ENCODE measurements at regions not wholly inside any gene's neighbourhood (a gene's known extent, or its start where the extent isn't known, plus 50 kb on each side); places are given as distances from the start of the nearest gene placed in this dataset.
A peak's percentile ranks its signal among the peaks of the same experiment; 100 is the strongest.

- Histone ChIP-seq H3K4me1 (ENCODE audit: low read depth) (no peaks in the 10 kb centered on the region), H3K9me3 (no peaks in the 10 kb centered on the region), H3K36me3 (ENCODE audit: low read depth) (no peaks in the 10 kb centered on the region), H3K4me3 (no peak overlapping the region)
- no peak for ATAC-seq
- no peak for DNase-seq
- TF ChIP-seq, protein P1, sequence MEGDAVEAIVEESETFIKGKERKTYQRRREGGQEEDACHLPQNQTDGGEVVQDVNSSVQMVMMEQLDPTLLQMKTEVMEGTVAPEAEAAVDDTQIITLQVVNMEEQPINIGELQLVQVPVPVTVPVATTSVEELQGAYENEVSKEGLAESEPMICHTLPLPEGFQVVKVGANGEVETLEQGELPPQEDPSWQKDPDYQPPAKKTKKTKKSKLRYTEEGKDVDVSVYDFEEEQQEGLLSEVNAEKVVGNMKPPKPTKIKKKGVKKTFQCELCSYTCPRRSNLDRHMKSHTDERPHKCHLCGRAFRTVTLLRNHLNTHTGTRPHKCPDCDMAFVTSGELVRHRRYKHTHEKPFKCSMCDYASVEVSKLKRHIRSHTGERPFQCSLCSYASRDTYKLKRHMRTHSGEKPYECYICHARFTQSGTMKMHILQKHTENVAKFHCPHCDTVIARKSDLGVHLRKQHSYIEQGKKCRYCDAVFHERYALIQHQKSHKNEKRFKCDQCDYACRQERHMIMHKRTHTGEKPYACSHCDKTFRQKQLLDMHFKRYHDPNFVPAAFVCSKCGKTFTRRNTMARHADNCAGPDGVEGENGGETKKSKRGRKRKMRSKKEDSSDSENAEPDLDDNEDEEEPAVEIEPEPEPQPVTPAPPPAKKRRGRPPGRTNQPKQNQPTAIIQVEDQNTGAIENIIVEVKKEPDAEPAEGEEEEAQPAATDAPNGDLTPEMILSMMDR (IDR thresholded peaks at IDR 0.05) = no peak
- intact Hi-C loops (cut with DNase I, micrococcal nuclease) = no loop called here
Observed at GRCh38 chr5:72760259-72760658, 56.2 kb upstream of the TNPO1 start.

DNA sequence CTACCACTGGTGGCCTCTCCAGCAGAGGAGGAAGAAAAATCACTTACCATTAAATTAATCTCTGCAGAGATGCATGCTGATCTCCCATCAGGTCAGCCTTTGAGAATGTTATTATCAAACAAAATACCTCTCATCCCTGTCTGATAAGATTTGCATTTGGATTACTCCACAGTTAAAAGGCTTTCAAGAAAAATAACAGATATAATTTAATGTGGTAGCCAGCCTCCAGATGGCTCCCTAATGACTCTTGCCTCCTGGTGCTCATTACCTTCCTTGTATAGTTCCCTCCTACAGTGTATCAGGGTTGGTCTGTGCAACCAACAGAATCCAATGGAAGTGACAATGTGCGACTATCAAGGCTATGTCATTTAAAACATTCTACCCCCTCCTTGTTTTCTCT lies 63.6 kb upstream of the TNPO1 start:
- ATAC-seq (peak; percentile 25), DNase-seq (no peak)
- intact Hi-C loops (cut with DNase I, micrococcal nuclease) = no loop called here

GRCh38 chr5:72749362-72749997 lies 67.0 kb upstream of the TNPO1 start:
- H3K36me3 ChIP-seq (ENCODE audit: low read depth) = no peaks in the 10 kb centered on the region
- no peak overlapping the region for H3K4me3 ChIP-seq
- TF ChIP-seq, protein P1 (IDR thresholded peaks at IDR 0.05) = no peak
- intact Hi-C loops (cut with DNase I, micrococcal nuclease) = no loop called here
- H3K4me1 ChIP-seq (ENCODE audit: low read depth) = no peaks in the 10 kb centered on the region
- H3K9me3 ChIP-seq = no peaks in the 10 kb centered on the region
- no peak for DNase-seq
- ATAC-seq = no peak

More for the DNA sequence above, 63.6 kb upstream of the TNPO1 start:
- no peaks in the 10 kb centered on the region for H3K36me3 ChIP-seq (ENCODE audit: low read depth)
- H3K9me3 ChIP-seq = no peaks in the 10 kb centered on the region
- TF ChIP-seq, protein P1 (IDR thresholded peaks at IDR 0.05) = no peak
- H3K4me3 ChIP-seq = no peak overlapping the region
- no peaks in the 10 kb centered on the region for H3K4me1 ChIP-seq (ENCODE audit: low read depth)

DNA sequence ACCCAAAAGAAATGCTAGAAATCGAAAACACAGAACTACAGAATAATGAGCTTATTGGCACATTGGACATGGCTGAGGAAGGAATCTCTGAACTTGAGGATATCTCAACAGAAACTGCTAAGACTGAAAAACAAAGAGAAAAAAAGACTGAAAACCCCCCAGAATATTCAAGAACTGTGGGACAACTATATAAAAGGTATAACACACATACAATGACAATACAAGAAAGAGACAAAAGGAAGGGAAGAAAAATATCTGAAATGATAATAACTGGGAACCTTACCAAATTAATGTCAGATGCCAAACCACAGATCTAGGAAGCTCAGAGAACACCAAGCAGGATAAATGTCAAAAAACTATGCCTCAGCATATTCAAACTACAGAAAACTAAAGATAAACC lies 68.6 kb upstream of the TNPO1 start:
- ATAC-seq (no peak), DNase-seq (no peak)
- Histone ChIP-seq H3K36me3 (ENCODE audit: low read depth) (no peaks in the 10 kb centered on the region), H3K4me1 (ENCODE audit: low read depth) (no peaks in the 10 kb centered on the region), H3K4me3 (no peak overlapping the region), H3K9me3 (no peaks in the 10 kb centered on the region)
- TF ChIP-seq, protein P1 (IDR thresholded peaks at IDR 0.05) = no peak
- intact Hi-C loops (cut with DNase I, micrococcal nuclease) = no loop called here

DNA sequence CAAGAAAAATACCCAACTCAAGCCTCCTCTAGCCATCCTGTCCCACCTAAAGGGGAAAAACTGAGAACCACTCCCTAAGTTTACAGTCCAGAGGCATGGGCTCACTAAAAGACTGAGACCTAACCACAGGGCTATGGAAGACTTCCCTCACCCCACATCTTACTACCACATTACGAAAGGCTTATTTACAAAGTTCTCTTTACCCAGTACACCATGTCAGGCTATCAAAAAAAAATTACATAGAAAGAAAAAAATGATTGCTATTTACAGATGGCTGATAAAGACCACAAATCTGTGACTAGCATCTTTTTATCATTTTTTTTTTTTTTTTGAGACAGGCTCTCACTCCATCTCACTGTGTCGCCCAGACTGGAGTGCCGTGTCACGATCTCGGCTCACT lies 69.7 kb upstream of the TNPO1 start:
- H3K4me1 ChIP-seq (ENCODE audit: low read depth) = no peaks in the 10 kb centered on the region
- no peak for DNase-seq
- intact Hi-C loops (cut with DNase I, micrococcal nuclease) = no loop called here
- H3K36me3 ChIP-seq (ENCODE audit: low read depth) = no peaks in the 10 kb centered on the region
- ATAC-seq = no peak
- no peaks in the 10 kb centered on the region for H3K9me3 ChIP-seq
- H3K4me3 ChIP-seq = no peak overlapping the region
- TF ChIP-seq, protein P1 (IDR thresholded peaks at IDR 0.05) = no peak

GRCh38 chr5:72744136-72744535 lies 72.3 kb upstream of the TNPO1 start:
- ATAC-seq = no peak

More at GRCh38 chr5:72744136-72744535, 72.3 kb upstream of the TNPO1 start:
- intact Hi-C loops (cut with DNase I, micrococcal nuclease) = no loop called here
- no peaks in the 10 kb centered on the region for H3K4me1 ChIP-seq (ENCODE audit: low read depth)
- TF ChIP-seq, protein P1 (IDR thresholded peaks at IDR 0.05) = no peak
- H3K9me3 ChIP-seq = no peaks in the 10 kb centered on the region
- H3K36me3 ChIP-seq (ENCODE audit: low read depth) = no peaks in the 10 kb centered on the region
- no peak overlapping the region for H3K4me3 ChIP-seq
- no peak for DNase-seq
